ENCODE measurements at regions not wholly inside any gene's neighbourhood (a gene's known extent, or its start where the extent isn't known, plus 50 kb on each side); places are given as distances from the start of the nearest gene placed in this dataset.

DNA sequence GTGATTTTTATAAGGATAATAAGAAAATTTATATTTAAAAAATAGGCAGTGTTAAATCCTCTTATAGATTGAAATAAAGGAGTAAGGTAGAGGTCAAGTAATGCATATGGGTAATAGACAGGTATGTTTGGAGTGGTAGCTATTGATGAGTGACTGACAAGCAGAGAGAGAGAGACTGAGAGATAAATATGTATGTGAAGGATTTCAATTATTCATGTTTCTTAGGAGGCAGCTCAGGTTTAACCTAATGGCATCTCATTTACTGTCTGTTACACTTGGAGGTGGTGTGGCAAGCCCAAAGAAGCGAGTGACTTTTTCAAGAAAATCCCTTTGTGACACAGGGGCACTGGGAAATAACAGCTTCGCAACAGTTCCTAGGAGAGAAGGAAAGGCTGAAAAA, 120.2 kb downstream of the KIF2B start:
- TF ChIP-seq EZH2 (IDR thresholded peaks at IDR 0.05; ENCODE audit: low read depth): no peak
- TF ChIP-seq, protein P1, sequence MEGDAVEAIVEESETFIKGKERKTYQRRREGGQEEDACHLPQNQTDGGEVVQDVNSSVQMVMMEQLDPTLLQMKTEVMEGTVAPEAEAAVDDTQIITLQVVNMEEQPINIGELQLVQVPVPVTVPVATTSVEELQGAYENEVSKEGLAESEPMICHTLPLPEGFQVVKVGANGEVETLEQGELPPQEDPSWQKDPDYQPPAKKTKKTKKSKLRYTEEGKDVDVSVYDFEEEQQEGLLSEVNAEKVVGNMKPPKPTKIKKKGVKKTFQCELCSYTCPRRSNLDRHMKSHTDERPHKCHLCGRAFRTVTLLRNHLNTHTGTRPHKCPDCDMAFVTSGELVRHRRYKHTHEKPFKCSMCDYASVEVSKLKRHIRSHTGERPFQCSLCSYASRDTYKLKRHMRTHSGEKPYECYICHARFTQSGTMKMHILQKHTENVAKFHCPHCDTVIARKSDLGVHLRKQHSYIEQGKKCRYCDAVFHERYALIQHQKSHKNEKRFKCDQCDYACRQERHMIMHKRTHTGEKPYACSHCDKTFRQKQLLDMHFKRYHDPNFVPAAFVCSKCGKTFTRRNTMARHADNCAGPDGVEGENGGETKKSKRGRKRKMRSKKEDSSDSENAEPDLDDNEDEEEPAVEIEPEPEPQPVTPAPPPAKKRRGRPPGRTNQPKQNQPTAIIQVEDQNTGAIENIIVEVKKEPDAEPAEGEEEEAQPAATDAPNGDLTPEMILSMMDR (conservative IDR thresholded peaks at IDR 0.05): no peak
